CD4-positive, alpha-beta T cell treated with Interleukin-15 for 1 hour (primary cell): ENCODE measurements at regions not wholly inside any gene's neighbourhood (a gene's known extent, or its start where the extent isn't known, plus 50 kb on each side); places are given as distances from the start of the nearest gene placed in this dataset.

Experiments used
- DNase-seq: peaks from one replicate; pipeline ENCODE4 v3.0.0-alpha.2; 2020

DNA sequence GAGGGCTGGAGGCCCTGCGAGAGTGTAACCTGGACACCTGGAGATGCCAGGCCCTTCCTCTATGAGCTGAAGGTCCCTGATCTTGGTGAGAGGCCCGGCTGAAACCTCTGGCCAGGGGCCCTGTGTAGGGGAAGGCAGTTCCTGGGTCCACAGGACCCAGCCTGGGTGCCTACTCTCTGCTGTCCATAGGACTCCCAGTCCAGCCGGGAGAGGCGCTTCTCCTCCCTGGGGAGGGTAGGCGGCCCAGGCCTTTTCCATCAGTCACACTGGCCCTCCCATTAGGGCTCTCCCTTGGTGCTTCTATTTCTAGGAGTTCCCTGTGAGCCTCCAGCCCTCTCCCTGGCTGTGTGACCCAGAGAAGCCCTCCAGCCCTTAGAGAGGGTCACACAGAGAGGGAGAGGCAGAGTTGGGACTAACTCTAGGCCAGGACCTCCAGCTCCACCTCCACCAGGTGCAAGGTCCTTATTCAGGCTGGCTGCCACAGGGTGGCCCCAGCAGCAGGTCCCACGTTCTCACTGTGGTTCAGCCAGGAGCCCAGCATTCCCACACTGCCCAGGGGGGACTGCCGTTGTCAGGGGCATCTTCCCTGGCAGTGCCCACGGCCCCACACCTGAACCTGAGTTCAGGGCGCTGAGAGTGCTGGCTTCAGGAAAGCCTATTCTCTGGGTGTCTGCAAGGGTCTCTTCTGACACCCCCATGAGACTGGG is 146.8 kb downstream of the SMAD6 start:
- DNase-seq, result no peak

DNA sequence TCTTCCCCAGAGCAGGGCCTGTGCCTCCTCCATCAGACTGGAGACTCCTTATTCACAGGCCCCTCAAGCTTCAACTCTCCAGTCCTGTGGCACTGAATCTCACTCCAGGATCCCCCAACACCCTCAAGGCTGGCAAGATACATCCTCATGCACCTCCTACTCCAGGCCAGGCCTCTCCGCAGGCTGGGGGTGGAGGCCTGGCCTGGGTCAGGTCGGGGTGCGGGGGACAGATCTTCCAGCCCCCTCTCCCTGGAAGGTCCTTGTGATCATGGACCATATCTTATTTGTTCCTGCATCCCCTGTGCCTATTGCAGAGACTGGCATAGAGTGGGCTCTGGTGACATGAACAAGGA is 147.3 kb downstream of the SMAD6 start:
- DNase-seq, result no peak

DNA sequence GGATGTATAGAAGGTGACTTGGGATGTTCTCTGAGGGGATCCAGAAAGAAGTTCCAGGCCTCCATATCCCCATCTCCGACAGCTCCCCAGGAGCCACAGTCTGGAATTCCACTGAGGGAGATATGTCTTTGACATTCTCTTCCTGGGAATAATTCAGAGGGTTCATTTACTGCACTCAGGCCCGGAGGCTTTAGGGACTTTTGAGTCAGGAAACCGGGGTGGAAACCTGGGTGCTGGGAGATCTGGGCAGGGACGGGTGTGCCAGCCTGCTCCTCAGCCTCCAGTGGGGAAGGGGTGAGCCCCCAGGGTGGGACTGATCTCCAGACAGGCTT is 147.7 kb downstream of the SMAD6 start:
- no peak for DNase-seq

GRCh38 chr15:66850078-66850991 is 148.3 kb downstream of the SMAD6 start:
- no peak for DNase-seq

- no peak for DNase-seq
Measured at GRCh38 chr15:66850996-66851310, 148.9 kb downstream of the SMAD6 start.

DNA sequence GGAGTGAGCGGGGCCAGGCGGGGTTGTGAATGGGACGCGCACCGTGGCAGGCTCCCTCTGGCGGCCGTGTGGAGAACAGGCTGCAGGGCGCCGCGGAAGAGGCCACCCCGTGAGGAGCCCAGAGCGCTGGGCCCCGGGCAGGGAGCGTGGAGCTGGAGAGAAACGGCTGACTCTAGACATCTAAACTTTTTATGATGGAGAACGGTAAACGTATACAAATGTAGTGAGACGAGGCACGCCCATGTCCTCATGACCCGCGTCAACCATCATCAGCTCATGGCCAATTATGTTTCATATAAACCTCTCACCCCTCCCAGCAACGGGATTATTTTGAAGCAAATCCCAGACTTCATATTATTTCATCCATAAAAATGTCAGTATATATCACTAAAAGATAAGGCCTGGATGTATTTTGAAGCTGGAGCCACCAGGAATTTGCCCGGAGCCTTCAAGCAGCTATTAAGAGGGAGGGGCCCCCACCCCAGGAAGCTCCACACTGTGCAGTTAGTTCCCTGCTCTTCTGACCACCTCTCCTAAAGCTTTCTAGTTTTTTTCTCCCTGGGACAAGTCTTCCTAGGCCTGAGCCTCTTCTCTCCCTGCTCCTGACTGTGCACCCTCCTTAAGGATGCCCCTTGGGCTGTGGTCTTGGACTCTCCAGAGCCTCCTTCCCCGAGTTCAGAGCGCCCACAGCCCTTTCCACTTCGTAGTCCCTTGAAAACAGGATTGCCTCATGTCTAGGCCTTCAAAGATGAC is 149.5 kb downstream of the SMAD6 start:
- DNase-seq, result peak; percentile 74

GRCh38 chr15:66852064-66852905 is 150.2 kb downstream of the SMAD6 start:
- DNase-seq, result no peak

GRCh38 chr15:66854012-66854965 is 152.3 kb downstream of the SMAD6 start:
- no peak for DNase-seq

DNA sequence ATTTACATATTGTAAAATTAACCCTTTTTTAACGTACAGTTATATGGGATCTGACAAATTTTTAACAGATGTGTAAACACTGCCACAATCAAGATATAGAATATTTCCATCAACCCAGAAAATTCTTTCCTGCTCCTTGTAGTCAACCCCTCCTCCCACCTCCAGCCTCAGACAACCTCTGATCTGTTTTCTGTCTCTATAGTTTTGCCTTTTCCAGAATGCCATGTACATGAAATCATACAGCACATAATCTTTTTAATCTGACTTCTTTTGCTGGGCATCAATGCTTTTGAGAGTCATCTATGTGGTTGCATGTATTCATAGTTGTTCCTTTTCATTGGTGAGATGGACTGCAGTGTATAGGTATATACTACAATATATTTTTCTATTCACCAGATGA is 153.0 kb downstream of the SMAD6 start:
- DNase-seq, result no peak

DNA sequence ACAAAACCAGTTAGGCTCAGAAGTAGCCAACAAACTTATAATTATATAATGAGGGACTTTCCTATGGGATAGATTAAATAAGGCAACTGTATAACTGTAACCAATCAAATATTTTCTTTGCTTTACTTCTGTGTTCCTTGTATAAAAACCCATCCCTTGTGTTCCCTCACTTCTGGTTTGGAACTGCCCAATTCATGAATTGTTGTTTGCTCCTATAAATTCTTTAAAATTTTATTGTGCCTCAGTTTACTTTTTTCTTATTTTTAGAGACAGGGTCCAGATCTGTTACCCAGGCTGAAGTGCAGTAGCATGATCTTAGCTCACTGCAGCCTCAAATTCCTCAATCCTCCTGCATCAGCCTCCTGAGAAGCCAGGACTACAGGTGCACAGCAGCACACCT is 155.7 kb downstream of the SMAD6 start:
- no peak for DNase-seq

DNA sequence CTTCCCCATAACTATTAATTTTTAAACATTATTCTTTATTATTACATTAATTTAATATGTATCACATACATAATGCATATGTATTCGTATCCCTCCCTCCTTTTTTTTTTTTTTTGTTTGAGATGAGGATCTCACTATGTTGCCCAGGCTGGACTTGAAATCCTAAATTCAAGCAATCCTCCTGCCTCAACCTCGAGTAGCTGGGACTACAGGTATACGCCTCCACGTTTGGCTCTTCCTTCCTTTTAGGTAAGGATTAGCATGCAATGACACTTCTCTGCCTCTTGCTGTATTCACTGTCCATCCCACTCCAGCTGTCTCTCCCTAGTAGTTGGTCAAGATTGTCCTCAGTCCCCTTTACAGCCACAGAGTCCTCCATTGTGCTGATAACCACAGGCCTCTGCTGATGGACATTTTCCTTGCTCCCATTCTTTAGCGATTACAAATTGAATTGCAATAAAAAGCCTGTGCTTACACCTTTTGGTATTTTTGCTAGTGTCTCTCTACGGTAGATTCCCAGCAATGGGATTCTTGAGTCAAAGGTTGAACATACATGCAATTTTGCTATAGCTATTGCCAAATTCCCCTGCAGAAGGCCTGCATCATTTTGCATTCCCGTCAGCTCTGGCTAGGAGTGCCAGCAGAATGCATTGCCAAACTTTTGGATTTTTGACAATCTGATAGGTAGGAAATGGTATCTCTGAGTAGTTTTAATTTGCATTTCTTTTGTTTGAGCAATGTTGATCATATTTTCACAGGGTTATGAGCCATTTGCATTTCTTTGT is 156.6 kb downstream of the SMAD6 start:
- no peak for DNase-seq

GRCh38 chr15:66859688-66860253 is 157.7 kb downstream of the SMAD6 start:
- no peak for DNase-seq

DNA sequence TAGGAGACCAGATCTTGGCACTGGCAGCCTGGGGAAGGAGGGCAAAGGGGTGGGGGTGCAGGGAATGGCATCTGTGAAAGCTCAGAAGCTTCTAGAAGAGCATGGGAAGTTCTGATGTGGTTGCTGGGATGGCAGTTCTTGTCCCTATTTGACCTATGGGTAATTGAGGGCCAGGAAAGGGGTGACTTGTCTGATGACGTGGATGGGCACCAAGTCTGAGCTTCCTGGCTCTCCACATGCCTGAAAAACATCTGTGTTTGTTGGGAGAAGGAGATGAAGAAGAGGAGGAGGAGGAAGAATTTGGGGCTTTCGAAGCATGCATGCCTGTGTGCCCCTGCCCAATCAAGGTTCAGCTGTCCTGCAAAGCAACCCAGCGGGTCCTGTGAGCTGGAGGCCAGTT is 158.8 kb downstream of the SMAD6 start:
- no peak for DNase-seq

DNA sequence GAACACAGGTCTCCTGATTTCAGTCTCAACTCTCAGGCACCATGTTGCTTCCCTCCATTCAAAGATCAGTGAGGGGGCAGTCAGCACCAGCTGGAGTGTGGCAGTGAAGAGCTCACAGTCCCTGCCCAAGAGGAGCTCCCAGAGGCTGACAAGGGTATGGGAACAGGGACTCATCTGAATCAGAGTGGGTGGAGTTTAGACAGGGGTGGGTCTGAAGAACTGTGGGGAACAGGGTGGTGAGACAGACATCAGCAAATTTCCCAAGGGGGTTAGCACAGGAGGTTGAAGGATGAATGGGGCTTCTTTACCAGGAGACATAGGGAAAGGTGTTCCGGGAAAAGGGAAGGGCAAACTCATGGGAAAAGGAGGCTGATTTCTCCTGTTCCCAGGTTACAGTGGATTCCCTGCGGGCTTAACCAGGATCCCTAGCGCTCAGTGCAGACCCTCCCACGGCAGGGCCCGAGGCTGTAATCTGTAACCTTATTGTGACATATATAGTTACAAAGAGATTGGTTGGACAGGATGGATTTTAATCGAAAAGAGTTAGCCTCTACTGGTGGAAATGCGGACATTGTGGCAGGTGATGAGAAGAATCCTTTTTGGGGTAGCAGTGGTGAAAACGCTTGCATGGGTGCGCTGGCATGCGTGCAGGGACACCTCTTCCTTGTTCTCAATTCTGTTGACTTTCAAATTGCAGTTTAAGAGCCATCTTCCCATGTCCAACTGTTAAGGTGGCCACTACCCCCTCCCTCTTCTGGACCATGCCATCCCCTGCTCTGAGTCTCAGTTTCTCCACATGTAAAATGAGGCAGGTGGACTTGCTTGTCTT is 160.3 kb downstream of the SMAD6 start:
- no peak for DNase-seq

DNA sequence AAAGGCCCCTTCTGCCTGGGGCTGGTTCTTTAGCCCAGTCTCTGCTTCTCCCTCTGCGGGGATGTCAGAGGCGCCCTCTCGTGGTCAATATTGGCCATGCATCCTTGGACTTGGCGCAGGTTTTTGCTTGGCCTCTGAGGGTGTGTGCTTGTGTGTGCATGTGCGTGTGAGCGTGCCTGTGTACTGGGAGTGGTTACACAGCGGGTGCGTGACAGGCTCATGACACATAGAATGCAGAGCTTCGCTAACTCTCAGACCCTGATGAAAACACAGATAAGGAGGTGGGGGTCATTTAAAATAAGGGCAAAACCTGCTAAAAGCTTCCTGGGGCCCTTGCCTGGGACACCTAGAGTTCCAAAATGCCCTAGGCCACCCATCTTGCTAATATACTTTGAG is 160.9 kb downstream of the SMAD6 start:
- peak; percentile 74 for DNase-seq

DNA sequence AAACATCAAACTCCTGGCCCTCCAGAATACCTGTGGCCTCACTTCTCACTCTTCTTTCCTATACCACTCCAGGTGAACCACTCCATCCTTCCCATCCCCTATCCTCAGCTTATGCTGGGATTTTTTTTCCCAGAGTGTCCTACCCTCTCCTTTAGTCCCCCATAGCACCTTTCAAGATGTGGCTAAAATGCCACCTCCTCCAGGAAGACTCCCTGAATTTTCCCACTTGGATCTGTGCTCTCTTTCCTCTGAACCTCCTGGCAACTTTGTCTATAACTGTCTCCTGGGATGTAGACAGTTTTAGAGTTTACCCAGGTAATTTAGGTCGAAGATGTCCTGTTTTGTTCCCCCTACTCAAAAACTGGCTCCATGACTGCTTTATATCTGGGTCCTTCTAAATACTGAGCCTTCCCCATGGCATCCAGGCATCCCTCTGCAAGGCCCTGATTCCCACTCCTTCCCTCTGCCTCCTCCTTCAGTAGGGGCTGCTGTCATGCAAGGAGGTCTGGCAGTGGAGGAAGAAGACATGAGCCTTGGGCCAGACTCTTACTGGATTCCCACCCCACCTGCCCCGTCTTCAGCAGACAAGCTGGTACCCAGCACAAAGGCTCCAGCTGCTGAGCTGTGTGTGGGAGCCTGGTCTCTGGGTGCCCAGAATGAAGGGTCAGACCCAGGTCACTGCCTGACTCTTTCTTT is 161.5 kb downstream of the SMAD6 start:
- DNase-seq, result no peak

DNA sequence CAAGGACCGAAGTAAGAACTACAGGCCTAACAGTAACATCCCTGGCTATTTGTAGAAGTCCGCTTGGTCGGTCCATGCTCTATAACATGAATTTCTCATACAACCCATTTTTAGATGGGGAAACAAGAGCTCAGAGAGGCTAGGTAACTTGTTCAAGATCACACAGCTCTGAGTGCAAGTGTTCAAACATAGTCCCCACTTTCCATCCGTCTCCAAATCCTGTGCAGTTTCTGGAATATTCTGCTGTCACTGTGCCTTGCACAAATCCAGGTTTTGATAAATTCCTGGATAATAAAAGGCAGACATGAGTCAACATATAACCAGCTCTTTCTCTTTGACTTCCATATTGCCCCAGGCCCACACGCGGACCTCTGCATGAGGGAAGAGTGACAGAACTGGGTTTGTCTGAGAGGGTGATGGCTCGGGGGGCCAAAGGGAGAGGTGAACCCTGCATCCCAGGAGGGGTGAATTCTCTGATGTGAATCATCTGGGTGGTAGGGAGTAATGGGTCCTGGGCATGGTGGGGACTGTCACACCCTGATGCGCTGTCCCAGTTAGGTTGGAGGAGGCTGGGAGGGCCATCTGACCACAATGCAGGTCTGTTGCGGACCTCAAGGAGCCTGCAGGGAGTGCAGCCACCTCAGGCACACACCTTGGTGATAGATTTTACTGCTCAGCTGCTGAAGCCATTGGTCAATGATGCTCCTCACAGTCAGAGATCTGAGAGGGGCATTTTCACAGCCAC is 162.2 kb downstream of the SMAD6 start:
- no peak for DNase-seq

DNA sequence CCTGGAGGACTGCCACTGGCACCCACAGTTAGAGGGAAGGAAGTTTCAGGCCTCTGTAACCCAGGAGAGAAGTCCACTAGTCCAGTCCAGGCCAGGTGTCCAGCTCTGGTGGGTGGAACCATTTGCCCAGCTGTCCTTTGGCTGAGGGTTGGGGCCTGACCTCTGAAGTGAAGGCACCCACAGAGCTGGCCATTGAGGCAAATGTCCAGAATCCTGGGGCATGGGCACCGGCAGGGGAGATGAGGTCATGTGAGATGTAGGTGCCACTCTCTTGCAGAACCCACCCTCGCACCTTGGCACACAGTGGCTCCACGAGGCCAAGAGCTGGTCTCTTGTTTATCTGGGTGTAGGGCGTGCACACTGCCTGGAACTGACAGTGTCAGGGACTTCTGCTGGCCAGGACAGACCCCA is 162.8 kb downstream of the SMAD6 start:
- DNase-seq, result no peak
